GM23338 (cell line): ENCODE measurements at regions not wholly inside any gene's neighbourhood (a gene's known extent, or its start where the extent isn't known, plus 50 kb on each side); places are given as distances from the start of the nearest gene placed in this dataset.
A peak's percentile ranks its signal among the peaks of the same experiment; 100 is the strongest.

Experiments
- ATAC-seq: fragments of 200-7000 bp; cut with Tn5 transposase; 3 replicates; pipeline ENCODE4 v1.9.1; 2020
- DNase-seq: peaks from one replicate; pipeline ENCODE4 v3.0.0-alpha.2; 2015; ENCODE audit warnings: low spot score
- H2AFZ ChIP-seq: fragments of 200-600 bp; sonication (generic); 2 replicates; pipeline ENCODE4 v1.8.0; 2016; ENCODE audit warnings: antibody characterized with exemption, mild to moderate bottlenecking, moderate library complexity
- H3F3A ChIP-seq: fragments of 200-600 bp; sonication (generic); replicated peaks from 2 replicates; pipeline ENCODE4 v1.8.0; 2017; ENCODE audit warnings: antibody characterized with exemption, mixed run types, low read depth
- H3K27ac ChIP-seq: fragments of 200-600 bp; sonication (generic); 2 replicates; pipeline ENCODE4 v1.6.1; 2016; ENCODE audit warnings: low read depth
- H3K27me3 ChIP-seq: fragments of 200-600 bp; sonication (generic); 2 replicates; pipeline ENCODE4 v1.8.0; 2016; ENCODE audit warnings: mild to moderate bottlenecking, mixed run types, moderate library complexity; ENCODE audit not compliant: insufficient read depth
- H3K36me3 ChIP-seq: fragments of 200-600 bp; sonication (generic); 2 replicates; pipeline ENCODE4 v1.8.0; 2016; ENCODE audit warnings: mild to moderate bottlenecking; ENCODE audit not compliant: insufficient read depth
- H3K4me1 ChIP-seq: fragments of 200-600 bp; sonication (generic); 2 replicates; pipeline ENCODE4 v1.8.0; 2016; ENCODE audit warnings: mild to moderate bottlenecking, moderate library complexity; ENCODE audit not compliant: insufficient read depth
- H3K4me2 ChIP-seq: fragments of 200-600 bp; sonication (generic); 2 replicates; pipeline ENCODE4 v1.7.1; 2017; ENCODE audit warnings: mixed run types
- H3K4me3 ChIP-seq: fragments of 200-600 bp; sonication (generic); 2 replicates; pipeline ENCODE4 v1.6.1; 2016; ENCODE audit warnings: mixed run types
- H3K79me2 ChIP-seq: fragments of 200-600 bp; sonication (generic); replicated peaks from 2 replicates; pipeline ENCODE4 v1.8.0; 2017; ENCODE audit warnings: mild to moderate bottlenecking; ENCODE audit not compliant: insufficient read depth
- H3K9me2 ChIP-seq: fragments of 200-600 bp; sonication (generic); 2 replicates; pipeline ENCODE4 v1.8.0; 2017; ENCODE audit not compliant: insufficient read depth
- H4K20me1 ChIP-seq: fragments of 200-600 bp; sonication (generic); replicated peaks from 2 replicates; pipeline ENCODE4 v1.8.0; 2017; ENCODE audit warnings: mild to moderate bottlenecking; ENCODE audit not compliant: insufficient read depth
- H3K27ac Mint-ChIP-seq: 2 replicates; pipeline ENCODE4 v1.8.0; 2020; ENCODE audit warnings: inconsistent platforms, mild to moderate bottlenecking, moderate library complexity, mixed read lengths
- H3K27me3 Mint-ChIP-seq: 3 replicates; pipeline ENCODE4 v1.8.0; 2022; ENCODE audit warnings: low read depth, mild to moderate bottlenecking, moderate library complexity, mixed read lengths, inconsistent platforms; ENCODE audit not compliant: insufficient read depth, poor library complexity
- H3K36me3 Mint-ChIP-seq: 3 replicates; pipeline ENCODE4 v1.8.0; 2021; ENCODE audit warnings: low read depth, mild to moderate bottlenecking, inconsistent platforms, moderate library complexity, mixed read lengths
- H3K4me1 Mint-ChIP-seq: 3 replicates; pipeline ENCODE4 v1.8.0; 2020; ENCODE audit warnings: mild to moderate bottlenecking, inconsistent platforms, mixed read lengths
- H3K4me3 Mint-ChIP-seq: 3 replicates; pipeline ENCODE4 v1.8.0; 2021; ENCODE audit warnings: moderate library complexity, mild to moderate bottlenecking, inconsistent platforms, mixed read lengths
- H3K9me3 Mint-ChIP-seq: 3 replicates; pipeline ENCODE4 v1.8.0; 2020; ENCODE audit warnings: moderate library complexity, mild to moderate bottlenecking, inconsistent platforms, mixed read lengths
- CREB1 ChIP-seq: fragments of 250-450 bp; sonication (Bioruptor Pico); IDR thresholded peaks from 2 replicates; pipeline ENCODE4 v1.5.0; 2020; ENCODE audit warnings: low read depth, mild to moderate bottlenecking, moderate library complexity
- EZH2phosphoT487 ChIP-seq: fragments of 200-600 bp; sonication (generic); IDR thresholded peaks from one replicate; pipeline ENCODE4 v1.8.1; 2018; ENCODE audit warnings: antibody characterized with exemption; ENCODE audit not compliant: unreplicated experiment
- JUNB ChIP-seq: IDR thresholded peaks from one replicate; pipeline ENCODE4 v1.6.1; 2016; ENCODE audit warnings: antibody characterized with exemption; ENCODE audit not compliant: unreplicated experiment
- NANOG ChIP-seq: IDR thresholded peaks from 2 replicates; pipeline ENCODE4 v1.6.1; 2016; ENCODE audit warnings: antibody characterized with exemption, borderline replicate concordance
- POLR2AphosphoS5 ChIP-seq: IDR thresholded peaks from 2 replicates; pipeline ENCODE4 v1.6.1; 2016; ENCODE audit warnings: antibody characterized with exemption, low read depth
- STAT1 ChIP-seq: IDR thresholded peaks from one replicate; pipeline ENCODE4 v1.6.1; 2016; ENCODE audit warnings: antibody characterized with exemption; ENCODE audit not compliant: unreplicated experiment
- ZNF114 ChIP-seq: fragments of 250-450 bp; sonication (Bioruptor Pico); IDR thresholded peaks from 2 replicates; pipeline ENCODE4 v1.5.0; 2020; ENCODE audit warnings: mild to moderate bottlenecking, moderate library complexity
- ZNF331 ChIP-seq: fragments of 250-450 bp; sonication (Bioruptor Pico); IDR thresholded peaks from 2 replicates; pipeline ENCODE4 v1.5.0; 2020; ENCODE audit warnings: low read depth, mild to moderate bottlenecking, moderate library complexity
- TF ChIP-seq, protein P1 (sequence below): IDR thresholded peaks from one replicate; pipeline ENCODE4 v1.6.1; 2018; ENCODE audit warnings: antibody characterized with exemption; ENCODE audit not compliant: unreplicated experiment
- TF ChIP-seq, protein P2 (sequence below): IDR thresholded peaks from 2 replicates; pipeline ENCODE4 v1.6.1; 2016; ENCODE audit warnings: antibody characterized with exemption
- TF ChIP-seq, protein P3 (sequence below): fragments of 250-450 bp; sonication (Bioruptor Pico); IDR thresholded peaks from 2 replicates; pipeline ENCODE4 v1.5.0; 2020; ENCODE audit warnings: mild to moderate bottlenecking, moderate library complexity
- TF ChIP-seq, protein P4 (sequence below), 2 experiments: fragments of 200-600 bp in 1 of 2; sonication (generic) in 1 of 2; conservative IDR thresholded peaks; 2 replicates each; pipeline versions ENCODE4 v1.5.1 to v1.6.1; 2016 to 2017; ENCODE audit warnings: antibody characterized with exemption in 2 of 2, low read depth in 2 of 2, mild to moderate bottlenecking in 2 of 2, moderate library complexity in 1 of 2

DNA sequence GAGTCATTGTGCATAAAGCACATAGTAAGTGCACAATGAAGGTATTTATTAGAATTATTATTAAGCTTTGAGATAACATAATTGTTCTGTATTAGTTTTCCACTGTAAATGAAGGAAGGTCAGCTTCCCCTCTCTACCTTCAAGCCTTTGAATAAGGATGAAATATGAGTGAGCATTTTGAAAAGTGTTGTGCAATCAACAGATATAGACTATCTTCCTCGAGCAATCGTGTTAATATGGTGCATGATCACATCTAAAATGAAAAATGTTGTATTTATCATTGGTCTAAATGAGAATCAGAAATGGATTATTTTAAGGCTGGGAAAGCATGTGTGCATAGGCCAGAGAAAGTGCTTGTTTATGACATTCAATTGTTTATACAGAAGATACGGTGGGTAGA, 1474.6 kb upstream of the TENM3 start:
- Mint-ChIP-seq H3K27me3 (peaks cover 3% of the 10 kb centered on the region), H3K27ac (peak overlapping the region; percentile 74), H3K9me3 (no peaks in the 10 kb centered on the region; the same call in 2 of the 3 replicates), H3K4me1 (peaks cover 68% of the 10 kb centered on the region), H3K4me3 (peak overlapping the region; percentile 42), H3K36me3 (peaks cover 5% of the 10 kb centered on the region; the same call in 2 of the 3 replicates)
- TF ChIP-seq POLR2AphosphoS5 (no peak), NANOG (no peak), EZH2phosphoT487 (no peak), JUNB (no peak), CREB1 (CRISPR knock-in tag) (no peak), STAT1 (no peak), ZNF331 (CRISPR knock-in tag) (no peak), ZNF114 (CRISPR knock-in tag) (no peak)
- TF ChIP-seq, protein P1, sequence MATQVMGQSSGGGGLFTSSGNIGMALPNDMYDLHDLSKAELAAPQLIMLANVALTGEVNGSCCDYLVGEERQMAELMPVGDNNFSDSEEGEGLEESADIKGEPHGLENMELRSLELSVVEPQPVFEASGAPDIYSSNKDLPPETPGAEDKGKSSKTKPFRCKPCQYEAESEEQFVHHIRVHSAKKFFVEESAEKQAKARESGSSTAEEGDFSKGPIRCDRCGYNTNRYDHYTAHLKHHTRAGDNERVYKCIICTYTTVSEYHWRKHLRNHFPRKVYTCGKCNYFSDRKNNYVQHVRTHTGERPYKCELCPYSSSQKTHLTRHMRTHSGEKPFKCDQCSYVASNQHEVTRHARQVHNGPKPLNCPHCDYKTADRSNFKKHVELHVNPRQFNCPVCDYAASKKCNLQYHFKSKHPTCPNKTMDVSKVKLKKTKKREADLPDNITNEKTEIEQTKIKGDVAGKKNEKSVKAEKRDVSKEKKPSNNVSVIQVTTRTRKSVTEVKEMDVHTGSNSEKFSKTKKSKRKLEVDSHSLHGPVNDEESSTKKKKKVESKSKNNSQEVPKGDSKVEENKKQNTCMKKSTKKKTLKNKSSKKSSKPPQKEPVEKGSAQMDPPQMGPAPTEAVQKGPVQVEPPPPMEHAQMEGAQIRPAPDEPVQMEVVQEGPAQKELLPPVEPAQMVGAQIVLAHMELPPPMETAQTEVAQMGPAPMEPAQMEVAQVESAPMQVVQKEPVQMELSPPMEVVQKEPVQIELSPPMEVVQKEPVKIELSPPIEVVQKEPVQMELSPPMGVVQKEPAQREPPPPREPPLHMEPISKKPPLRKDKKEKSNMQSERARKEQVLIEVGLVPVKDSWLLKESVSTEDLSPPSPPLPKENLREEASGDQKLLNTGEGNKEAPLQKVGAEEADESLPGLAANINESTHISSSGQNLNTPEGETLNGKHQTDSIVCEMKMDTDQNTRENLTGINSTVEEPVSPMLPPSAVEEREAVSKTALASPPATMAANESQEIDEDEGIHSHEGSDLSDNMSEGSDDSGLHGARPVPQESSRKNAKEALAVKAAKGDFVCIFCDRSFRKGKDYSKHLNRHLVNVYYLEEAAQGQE = no peak
- TF ChIP-seq, protein P2, sequence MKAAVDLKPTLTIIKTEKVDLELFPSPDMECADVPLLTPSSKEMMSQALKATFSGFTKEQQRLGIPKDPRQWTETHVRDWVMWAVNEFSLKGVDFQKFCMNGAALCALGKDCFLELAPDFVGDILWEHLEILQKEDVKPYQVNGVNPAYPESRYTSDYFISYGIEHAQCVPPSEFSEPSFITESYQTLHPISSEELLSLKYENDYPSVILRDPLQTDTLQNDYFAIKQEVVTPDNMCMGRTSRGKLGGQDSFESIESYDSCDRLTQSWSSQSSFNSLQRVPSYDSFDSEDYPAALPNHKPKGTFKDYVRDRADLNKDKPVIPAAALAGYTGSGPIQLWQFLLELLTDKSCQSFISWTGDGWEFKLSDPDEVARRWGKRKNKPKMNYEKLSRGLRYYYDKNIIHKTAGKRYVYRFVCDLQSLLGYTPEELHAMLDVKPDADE = no peak
- TF ChIP-seq, protein P3, sequence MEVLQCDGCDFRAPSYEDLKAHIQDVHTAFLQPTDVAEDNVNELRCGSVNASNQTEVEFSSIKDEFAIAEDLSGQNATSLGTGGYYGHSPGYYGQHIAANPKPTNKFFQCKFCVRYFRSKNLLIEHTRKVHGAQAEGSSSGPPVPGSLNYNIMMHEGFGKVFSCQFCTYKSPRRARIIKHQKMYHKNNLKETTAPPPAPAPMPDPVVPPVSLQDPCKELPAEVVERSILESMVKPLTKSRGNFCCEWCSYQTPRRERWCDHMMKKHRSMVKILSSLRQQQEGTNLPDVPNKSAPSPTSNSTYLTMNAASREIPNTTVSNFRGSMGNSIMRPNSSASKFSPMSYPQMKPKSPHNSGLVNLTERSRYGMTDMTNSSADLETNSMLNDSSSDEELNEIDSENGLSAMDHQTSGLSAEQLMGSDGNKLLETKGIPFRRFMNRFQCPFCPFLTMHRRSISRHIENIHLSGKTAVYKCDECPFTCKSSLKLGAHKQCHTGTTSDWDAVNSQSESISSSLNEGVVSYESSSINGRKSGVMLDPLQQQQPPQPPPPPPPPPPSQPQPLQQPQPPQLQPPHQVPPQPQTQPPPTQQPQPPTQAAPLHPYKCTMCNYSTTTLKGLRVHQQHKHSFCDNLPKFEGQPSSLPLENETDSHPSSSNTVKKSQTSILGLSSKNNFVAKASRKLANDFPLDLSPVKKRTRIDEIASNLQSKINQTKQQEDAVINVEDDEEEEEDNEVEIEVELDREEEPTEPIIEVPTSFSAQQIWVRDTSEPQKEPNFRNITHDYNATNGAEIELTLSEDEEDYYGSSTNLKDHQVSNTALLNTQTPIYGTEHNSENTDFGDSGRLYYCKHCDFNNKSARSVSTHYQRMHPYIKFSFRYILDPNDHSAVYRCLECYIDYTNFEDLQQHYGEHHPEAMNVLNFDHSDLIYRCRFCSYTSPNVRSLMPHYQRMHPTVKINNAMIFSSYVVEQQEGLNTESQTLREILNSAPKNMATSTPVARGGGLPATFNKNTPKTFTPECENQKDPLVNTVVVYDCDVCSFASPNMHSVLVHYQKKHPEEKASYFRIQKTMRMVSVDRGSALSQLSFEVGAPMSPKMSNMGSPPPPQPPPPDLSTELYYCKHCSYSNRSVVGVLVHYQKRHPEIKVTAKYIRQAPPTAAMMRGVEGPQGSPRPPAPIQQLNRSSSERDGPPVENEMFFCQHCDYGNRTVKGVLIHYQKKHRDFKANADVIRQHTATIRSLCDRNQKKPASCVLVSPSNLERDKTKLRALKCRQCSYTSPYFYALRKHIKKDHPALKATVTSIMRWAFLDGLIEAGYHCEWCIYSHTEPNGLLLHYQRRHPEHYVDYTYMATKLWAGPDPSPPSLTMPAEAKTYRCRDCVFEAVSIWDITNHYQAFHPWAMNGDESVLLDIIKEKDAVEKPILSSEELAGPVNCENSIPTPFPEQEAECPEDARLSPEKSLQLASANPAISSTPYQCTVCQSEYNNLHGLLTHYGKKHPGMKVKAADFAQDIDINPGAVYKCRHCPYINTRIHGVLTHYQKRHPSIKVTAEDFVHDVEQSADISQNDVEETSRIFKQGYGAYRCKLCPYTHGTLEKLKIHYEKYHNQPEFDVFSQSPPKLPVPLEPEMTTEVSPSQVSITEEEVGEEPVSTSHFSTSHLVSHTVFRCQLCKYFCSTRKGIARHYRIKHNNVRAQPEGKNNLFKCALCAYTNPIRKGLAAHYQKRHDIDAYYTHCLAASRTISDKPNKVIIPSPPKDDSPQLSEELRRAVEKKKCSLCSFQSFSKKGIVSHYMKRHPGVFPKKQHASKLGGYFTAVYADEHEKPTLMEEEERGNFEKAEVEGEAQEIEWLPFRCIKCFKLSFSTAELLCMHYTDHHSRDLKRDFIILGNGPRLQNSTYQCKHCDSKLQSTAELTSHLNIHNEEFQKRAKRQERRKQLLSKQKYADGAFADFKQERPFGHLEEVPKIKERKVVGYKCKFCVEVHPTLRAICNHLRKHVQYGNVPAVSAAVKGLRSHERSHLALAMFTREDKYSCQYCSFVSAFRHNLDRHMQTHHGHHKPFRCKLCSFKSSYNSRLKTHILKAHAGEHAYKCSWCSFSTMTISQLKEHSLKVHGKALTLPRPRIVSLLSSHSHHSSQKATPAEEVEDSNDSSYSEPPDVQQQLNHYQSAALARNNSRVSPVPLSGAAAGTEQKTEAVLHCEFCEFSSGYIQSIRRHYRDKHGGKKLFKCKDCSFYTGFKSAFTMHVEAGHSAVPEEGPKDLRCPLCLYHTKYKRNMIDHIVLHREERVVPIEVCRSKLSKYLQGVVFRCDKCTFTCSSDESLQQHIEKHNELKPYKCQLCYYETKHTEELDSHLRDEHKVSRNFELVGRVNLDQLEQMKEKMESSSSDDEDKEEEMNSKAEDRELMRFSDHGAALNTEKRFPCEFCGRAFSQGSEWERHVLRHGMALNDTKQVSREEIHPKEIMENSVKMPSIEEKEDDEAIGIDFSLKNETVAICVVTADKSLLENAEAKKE = no peak
- TF ChIP-seq, protein P4, sequence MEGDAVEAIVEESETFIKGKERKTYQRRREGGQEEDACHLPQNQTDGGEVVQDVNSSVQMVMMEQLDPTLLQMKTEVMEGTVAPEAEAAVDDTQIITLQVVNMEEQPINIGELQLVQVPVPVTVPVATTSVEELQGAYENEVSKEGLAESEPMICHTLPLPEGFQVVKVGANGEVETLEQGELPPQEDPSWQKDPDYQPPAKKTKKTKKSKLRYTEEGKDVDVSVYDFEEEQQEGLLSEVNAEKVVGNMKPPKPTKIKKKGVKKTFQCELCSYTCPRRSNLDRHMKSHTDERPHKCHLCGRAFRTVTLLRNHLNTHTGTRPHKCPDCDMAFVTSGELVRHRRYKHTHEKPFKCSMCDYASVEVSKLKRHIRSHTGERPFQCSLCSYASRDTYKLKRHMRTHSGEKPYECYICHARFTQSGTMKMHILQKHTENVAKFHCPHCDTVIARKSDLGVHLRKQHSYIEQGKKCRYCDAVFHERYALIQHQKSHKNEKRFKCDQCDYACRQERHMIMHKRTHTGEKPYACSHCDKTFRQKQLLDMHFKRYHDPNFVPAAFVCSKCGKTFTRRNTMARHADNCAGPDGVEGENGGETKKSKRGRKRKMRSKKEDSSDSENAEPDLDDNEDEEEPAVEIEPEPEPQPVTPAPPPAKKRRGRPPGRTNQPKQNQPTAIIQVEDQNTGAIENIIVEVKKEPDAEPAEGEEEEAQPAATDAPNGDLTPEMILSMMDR (conservative IDR thresholded peaks at IDR 0.05; ENCODE audit: low read depth in 2 of 2) = no peak
- Histone ChIP-seq H3K79me2 (no peaks in the 10 kb centered on the region), H3F3A (no peaks in the 10 kb centered on the region), H3K4me3 (no peak overlapping the region), H3K4me1 (peaks cover 13% of the 10 kb centered on the region; the same call in 1 of the 2 replicates), H3K9me2 (no peaks in the 10 kb centered on the region), H3K27me3 (no peaks in the 10 kb centered on the region), H2AFZ (no peak overlapping the region), H3K36me3 (no peaks in the 10 kb centered on the region), H4K20me1 (no peaks in the 10 kb centered on the region), H3K27ac (no peak overlapping the region), H3K4me2 (no peak overlapping the region)
- DNase-seq (no peak), ATAC-seq (no peak)
